NB4 (cell line): ENCODE measurements at regions not wholly inside any gene's neighbourhood (a gene's known extent, or its start where the extent isn't known, plus 50 kb on each side); places are given as distances from the start of the nearest gene placed in this dataset.
"Not testable (repeated sequence)": the region's sequence is repeated elsewhere in the genome, so short reads cannot be mapped to it uniquely, and the experiment has no call there.

Experiments
- DNase-seq: peaks from one replicate; pipeline ENCODE4 v3.0.0; 2010; ENCODE audit warnings: low read depth
- H3K4me3 ChIP-seq: one replicate; pipeline ENCODE4 v1.5.1; 2011; ENCODE audit warnings: mild to moderate bottlenecking, low read depth, low read length, moderate library complexity
- MYC ChIP-seq: IDR thresholded peaks from 2 replicates; pipeline ENCODE4 v1.6.1; 2011; ENCODE audit warnings: low read depth, low read length
- POLR2A ChIP-seq: IDR thresholded peaks from 2 replicates; pipeline ENCODE4 v1.6.1; 2011; ENCODE audit warnings: mild to moderate bottlenecking; ENCODE audit not compliant: insufficient read length; ENCODE audit errors: extremely low read depth
- TF ChIP-seq, protein P1 (sequence below): IDR thresholded peaks from one replicate; pipeline ENCODE4 v1.5.1; 2012; ENCODE audit warnings: low read depth, low read length
- TF ChIP-seq, protein P2 (sequence below): IDR thresholded peaks from 2 replicates; pipeline ENCODE4 v1.6.1; 2011; ENCODE audit warnings: low read depth, low read length

DNA sequence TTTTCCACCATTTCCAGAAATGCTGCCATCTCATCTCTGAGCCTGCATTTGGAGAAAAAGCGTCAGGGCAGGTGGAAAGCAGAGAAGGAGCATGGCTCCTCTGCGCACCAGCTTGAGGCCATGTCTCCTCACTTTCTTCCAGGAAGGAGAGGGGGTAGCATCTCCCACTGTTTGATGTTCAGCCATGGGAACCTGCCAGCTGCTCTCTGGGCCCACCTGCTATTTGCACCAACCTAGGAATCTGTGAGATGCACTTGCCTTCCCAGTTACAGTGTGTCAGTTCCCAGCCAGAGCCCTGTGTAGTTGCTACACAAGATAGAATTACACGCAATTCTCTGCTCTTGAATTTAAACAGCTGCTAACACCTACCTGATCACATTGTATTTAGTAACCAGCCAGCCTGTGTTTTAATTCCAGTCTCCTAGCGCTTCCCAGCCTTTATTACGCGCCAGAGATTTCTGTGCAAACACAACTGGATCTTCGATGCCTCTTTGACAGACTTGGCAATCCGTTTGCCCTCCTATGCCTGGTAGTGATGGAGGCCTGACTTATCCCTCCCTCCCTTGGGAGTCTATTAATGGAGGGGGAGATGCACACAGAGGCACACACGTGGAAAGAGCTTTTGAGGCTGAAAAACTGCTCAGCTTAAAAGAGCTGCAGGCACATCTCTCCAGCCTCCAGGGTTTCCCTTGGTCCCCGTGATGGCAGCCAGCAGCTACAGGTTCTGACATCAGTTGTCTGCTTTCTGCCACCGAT, 98.1 kb upstream of the SEC14L1 start:
- H3K4me3 ChIP-seq = no peak overlapping the region
- no peak for TF ChIP-seq MYC
- TF ChIP-seq, protein P1, sequence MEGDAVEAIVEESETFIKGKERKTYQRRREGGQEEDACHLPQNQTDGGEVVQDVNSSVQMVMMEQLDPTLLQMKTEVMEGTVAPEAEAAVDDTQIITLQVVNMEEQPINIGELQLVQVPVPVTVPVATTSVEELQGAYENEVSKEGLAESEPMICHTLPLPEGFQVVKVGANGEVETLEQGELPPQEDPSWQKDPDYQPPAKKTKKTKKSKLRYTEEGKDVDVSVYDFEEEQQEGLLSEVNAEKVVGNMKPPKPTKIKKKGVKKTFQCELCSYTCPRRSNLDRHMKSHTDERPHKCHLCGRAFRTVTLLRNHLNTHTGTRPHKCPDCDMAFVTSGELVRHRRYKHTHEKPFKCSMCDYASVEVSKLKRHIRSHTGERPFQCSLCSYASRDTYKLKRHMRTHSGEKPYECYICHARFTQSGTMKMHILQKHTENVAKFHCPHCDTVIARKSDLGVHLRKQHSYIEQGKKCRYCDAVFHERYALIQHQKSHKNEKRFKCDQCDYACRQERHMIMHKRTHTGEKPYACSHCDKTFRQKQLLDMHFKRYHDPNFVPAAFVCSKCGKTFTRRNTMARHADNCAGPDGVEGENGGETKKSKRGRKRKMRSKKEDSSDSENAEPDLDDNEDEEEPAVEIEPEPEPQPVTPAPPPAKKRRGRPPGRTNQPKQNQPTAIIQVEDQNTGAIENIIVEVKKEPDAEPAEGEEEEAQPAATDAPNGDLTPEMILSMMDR = no peak
- no peak for TF ChIP-seq POLR2A
- TF ChIP-seq, protein P2, sequence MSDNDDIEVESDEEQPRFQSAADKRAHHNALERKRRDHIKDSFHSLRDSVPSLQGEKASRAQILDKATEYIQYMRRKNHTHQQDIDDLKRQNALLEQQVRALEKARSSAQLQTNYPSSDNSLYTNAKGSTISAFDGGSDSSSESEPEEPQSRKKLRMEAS = no peak
- DNase-seq = no peak

DNA sequence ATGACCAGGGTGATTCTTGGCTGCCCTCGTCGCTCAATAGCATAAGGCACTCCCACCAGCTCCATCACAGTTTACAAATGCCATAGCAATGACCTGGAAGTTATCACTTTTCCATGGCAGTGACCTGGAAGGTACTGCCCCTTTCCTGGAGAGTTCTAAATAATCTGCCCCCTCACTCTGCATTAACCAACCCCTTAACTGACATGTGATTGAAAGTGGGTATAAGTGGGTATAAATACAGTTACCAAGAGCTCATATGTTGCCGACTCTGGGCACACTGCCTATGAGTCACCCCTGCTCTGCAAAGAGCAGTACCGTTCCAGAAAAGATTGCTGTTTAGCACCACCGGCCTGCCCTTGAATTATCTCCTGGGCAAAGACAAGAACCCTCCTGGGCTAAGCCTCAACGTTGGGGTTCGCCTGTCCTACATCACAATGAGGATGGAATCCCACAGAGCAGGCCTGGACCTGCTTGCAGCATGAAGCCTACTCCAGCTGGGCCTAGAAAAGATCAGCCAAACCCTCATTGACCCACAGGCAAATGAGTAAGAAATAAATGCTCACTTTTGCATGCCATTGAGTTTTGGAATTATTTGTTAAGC, 95.2 kb upstream of the SEC14L1 start:
- no peak for DNase-seq
- no peak overlapping the region for H3K4me3 ChIP-seq
- TF ChIP-seq POLR2A = no peak
- TF ChIP-seq, protein P1 = no peak
- TF ChIP-seq, protein P2 = no peak
- TF ChIP-seq MYC = no peak

DNA sequence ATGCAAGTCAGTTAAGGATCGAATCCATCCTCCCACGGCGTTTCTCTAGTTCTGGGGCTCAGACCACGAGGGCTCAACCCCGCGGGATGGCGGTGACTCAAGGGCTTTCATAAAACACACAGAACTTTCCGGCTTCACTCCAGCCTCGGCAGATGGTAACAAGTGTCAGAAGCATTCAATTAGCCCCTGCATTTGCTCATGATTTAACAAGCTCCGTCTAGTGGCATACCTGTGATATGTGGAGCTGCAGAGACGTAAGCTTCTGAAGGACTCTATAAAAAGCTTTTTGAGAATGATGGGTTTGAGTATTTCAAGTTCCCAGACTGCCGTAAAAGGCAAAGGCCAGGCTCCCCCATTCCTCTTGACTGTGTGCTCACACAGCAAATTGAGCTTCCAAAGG, 91.3 kb upstream of the SEC14L1 start:
- H3K4me3 ChIP-seq = no peak overlapping the region
- DNase-seq = peak; percentile 39
- TF ChIP-seq, protein P1 = no peak
- TF ChIP-seq POLR2A = no peak
- TF ChIP-seq, protein P2 = no peak
- no peak for TF ChIP-seq MYC

DNA sequence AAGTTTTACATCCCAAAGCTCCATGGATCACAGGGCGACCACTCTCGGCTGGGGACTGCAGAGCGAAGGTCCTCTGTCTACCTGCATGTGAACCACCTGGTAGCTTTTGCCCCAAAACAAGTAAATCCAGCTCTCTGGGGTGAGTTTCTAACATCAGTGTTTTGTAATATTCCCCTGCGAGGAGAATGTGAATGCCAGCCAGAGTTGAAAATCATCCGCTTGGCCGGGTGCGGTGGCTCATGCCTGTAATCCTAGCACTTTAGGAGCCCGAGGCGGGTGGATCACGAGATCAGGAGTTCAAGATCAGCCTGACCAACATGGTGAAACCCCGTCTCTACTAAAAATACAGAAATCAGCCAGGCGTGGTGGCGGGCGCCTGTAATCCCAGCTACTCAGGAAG, 89.9 kb upstream of the SEC14L1 start:
- H3K4me3 ChIP-seq, DNase-seq: not testable (repeated sequence)

DNA sequence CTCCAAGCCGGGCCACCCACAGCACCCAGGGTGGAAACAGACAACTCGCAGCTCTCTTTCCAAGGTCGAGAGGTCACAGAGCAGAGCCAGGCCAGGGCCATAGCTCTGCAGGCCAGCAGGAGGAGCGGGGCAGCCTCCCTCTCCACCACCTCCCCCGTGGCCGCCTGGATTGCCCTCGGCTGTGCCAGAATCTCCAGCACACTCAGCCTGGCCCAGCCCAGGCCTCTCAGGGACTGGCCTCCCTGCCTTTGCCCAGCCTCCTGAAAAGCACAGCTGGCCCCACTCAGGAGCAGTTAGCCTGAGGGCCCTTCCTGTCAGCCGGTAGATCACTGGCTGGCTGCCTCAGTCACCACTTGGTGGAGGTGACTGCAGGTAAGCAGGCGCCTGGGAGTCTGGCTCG, 85.8 kb upstream of the SEC14L1 start:
- no peak for DNase-seq
- H3K4me3 ChIP-seq = no peak overlapping the region
- TF ChIP-seq, protein P2 = no peak
- TF ChIP-seq, protein P1 = no peak
- TF ChIP-seq MYC (no peak), POLR2A (no peak)

DNA sequence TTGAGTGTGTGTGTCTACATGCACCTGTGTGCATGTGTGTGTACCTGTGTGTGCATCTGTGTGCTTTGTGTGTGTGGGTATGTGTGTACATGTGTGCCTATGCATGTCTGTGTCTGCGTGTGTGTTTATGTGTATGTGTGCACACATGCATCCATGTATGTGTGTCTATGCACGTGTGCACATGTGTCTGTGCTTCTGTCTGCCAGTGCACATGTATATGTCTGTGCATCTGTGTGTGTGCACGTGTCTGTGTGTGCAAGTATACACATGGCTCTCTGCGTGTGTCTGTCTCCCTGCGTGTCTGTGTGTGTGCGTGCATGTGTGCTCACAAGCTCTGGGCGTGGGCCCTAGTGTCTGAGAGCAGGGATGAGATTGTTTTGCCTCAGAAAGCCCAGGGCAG, 85.3 kb upstream of the SEC14L1 start:
- no peak overlapping the region for H3K4me3 ChIP-seq
- no peak for TF ChIP-seq POLR2A
- TF ChIP-seq, protein P1 = no peak
- TF ChIP-seq, protein P2 = no peak
- DNase-seq = no peak
